Amniotic epithelial cell (primary cell): ENCODE measurements at regions not wholly inside any gene's neighbourhood (a gene's known extent, or its start where the extent isn't known, plus 50 kb on each side); places are given as distances from the start of the nearest gene placed in this dataset.
A peak's percentile ranks its signal among the peaks of the same experiment; 100 is the strongest.
"Not testable (repeated sequence)": the region's sequence is repeated elsewhere in the genome, so short reads cannot be mapped to it uniquely, and the experiment has no call there.

Experiments
- DNase-seq: peaks from one replicate; pipeline ENCODE4 v3.0.0-alpha.2; 2010; ENCODE audit warnings: low read depth

- DNase-seq = no peak
Measured at GRCh38 chr3:102036472-102036871, 187.2 kb downstream of the NFKBIZ start.

GRCh38 chr3:102037209-102037608 lies 187.9 kb downstream of the NFKBIZ start:
- DNase-seq = peak; percentile 16

GRCh38 chr3:102037791-102038190 lies 188.5 kb downstream of the NFKBIZ start:
- DNase-seq = no peak

- DNase-seq = no peak
Measured at GRCh38 chr3:102038477-102039142, 189.3 kb downstream of the NFKBIZ start.

- not testable (repeated sequence) for DNase-seq
Measured at GRCh38 chr3:102040144-102040543, 190.8 kb downstream of the NFKBIZ start.

GRCh38 chr3:102053375-102053989 lies 204.2 kb downstream of the NFKBIZ start:
- peak; percentile 80 for DNase-seq

- no peak for DNase-seq
Measured at GRCh38 chr3:102054543-102055080, 205.3 kb downstream of the NFKBIZ start.

GRCh38 chr3:102057781-102058421 lies 208.6 kb downstream of the NFKBIZ start:
- DNase-seq = no peak

- DNase-seq = no peak
Measured at GRCh38 chr3:102059145-102059943, 210.0 kb downstream of the NFKBIZ start.

GRCh38 chr3:102060814-102061213 lies 211.5 kb downstream of the NFKBIZ start:
- DNase-seq = no peak

- DNase-seq = no peak
Measured at GRCh38 chr3:102063572-102063971, 214.3 kb downstream of the NFKBIZ start.

GRCh38 chr3:102066470-102066869 lies 217.2 kb downstream of the NFKBIZ start:
- no peak for DNase-seq

GRCh38 chr3:102068327-102068726 lies 219.0 kb downstream of the NFKBIZ start:
- peak; percentile 22 for DNase-seq

- DNase-seq = peak; percentile 69
Measured at GRCh38 chr3:102068736-102069135, 219.4 kb downstream of the NFKBIZ start.

- peak; percentile 96 for DNase-seq
Measured at GRCh38 chr3:102069211-102069662, 219.9 kb downstream of the NFKBIZ start.

- peak; percentile 97 for DNase-seq
Measured at GRCh38 chr3:102074946-102075345, 225.6 kb downstream of the NFKBIZ start.

- no peak for DNase-seq
Measured at GRCh38 chr3:102078401-102078800, 229.1 kb downstream of the NFKBIZ start.

- peak; percentile 21 for DNase-seq
Measured at GRCh38 chr3:102078854-102079808, 229.8 kb downstream of the NFKBIZ start.

GRCh38 chr3:102079809-102080197 lies 230.5 kb downstream of the NFKBIZ start:
- DNase-seq = no peak

GRCh38 chr3:102081572-102082289 lies 232.4 kb downstream of the NFKBIZ start:
- no peak for DNase-seq
